SK-N-SH (cell line): ENCODE measurements at regions not wholly inside any gene's neighbourhood (a gene's known extent, or its start where the extent isn't known, plus 50 kb on each side); places are given as distances from the start of the nearest gene placed in this dataset.

ENCODE experiments used
- CTCF ChIA-PET: fragments of 300-600, 350-600 bp; formaldehyde crosslinking; extraction: SDS; loops from one replicate; lab custom pipeline; 2021; lab: Yijun Ruan, JAX
- POLR2A ChIA-PET: fragments of 350-600 bp; sonication (Branson Sonifier 250); formaldehyde crosslinking; extraction: SDS; loops from one replicate; lab custom pipeline; 2020; ENCODE audit warnings: antibody characterized with exemption, inconsistent platforms; lab: Yijun Ruan, JAX
- DNase-seq: peaks from one replicate; pipeline ENCODE4 v3.0.0; 2012
- H2AFZ ChIP-seq: fragments of 200-600 bp; sonication (generic); 2 replicates; pipeline ENCODE4 v1.8.1; 2016; ENCODE audit warnings: antibody characterized with exemption, mild to moderate bottlenecking, low read depth
- H3F3A ChIP-seq: fragments of 200-600 bp; sonication (generic); replicated peaks from 2 replicates; pipeline ENCODE3; 2016; ENCODE audit warnings: antibody characterized with exemption, mild to moderate bottlenecking; ENCODE audit not compliant: insufficient read depth
- H3K27ac ChIP-seq, 2 experiments: fragments of 200-500 bp in 1 of 2; fragments of 200-600 bp in 1 of 2; sonication (Bioruptor generic) in 1 of 2; sonication (generic), shearing (Covaris generic) in 1 of 2; 2 replicates each; pipeline versions ENCODE4 v1.5.1 to v1.6.1; 2014 to 2016; ENCODE audit warnings: low read depth in 2 of 2, inconsistent platforms in 1 of 2, low read length in 1 of 2, mild to moderate bottlenecking in 1 of 2, mixed read lengths in 1 of 2
- H3K27me3 ChIP-seq: fragments of 200-600 bp; sonication (generic), shearing (Covaris generic); 2 replicates; pipeline ENCODE4 v1.6.1; 2016; ENCODE audit warnings: mixed run types; ENCODE audit not compliant: insufficient read depth
- H3K36me3 ChIP-seq, 2 experiments: fragments of 200-500 bp in 1 of 2; fragments of 200-600 bp in 1 of 2; sonication (Bioruptor generic) in 1 of 2; sonication (generic) in 1 of 2; replicated peaks in 1 of 2; 2 replicates each; pipeline versions ENCODE3 to v1.5.1; 2014 to 2016; ENCODE audit warnings: low read length in 1 of 2, mild to moderate bottlenecking in 1 of 2; ENCODE audit not compliant: insufficient read depth in 2 of 2, control insufficient read depth in 1 of 2
- H3K4me1 ChIP-seq, 2 experiments: fragments of 200-500 bp in 1 of 2; fragments of 200-600 bp in 1 of 2; sonication (Bioruptor generic) in 1 of 2; sonication (generic), shearing (Covaris generic) in 1 of 2; 2 replicates each; pipeline versions ENCODE4 v1.5.1 to v1.6.1; 2014 to 2016; ENCODE audit warnings: low read depth in 1 of 2, low read length in 1 of 2, mixed run types in 1 of 2; ENCODE audit not compliant: insufficient read depth in 2 of 2, control insufficient read depth in 1 of 2
- H3K4me2 ChIP-seq: fragments of 200-600 bp; sonication (generic), shearing (Covaris generic); 2 replicates; pipeline ENCODE4 v1.6.1; 2017; ENCODE audit warnings: mixed run types
- H3K4me3 ChIP-seq, 2 experiments: fragments of 200-500 bp in 1 of 2; fragments of 200-600 bp in 1 of 2; sonication (Bioruptor generic) in 1 of 2; sonication (generic), shearing (Covaris generic) in 1 of 2; 2 replicates each; pipeline versions ENCODE4 v1.5.1 to v1.8.1; 2014 to 2016; ENCODE audit warnings: low read depth in 2 of 2, inconsistent platforms in 1 of 2, low read length in 1 of 2, mild to moderate bottlenecking in 1 of 2, mixed read lengths in 1 of 2, moderate library complexity in 1 of 2
- H3K79me2 ChIP-seq: fragments of 200-600 bp; sonication (generic); 2 replicates; pipeline ENCODE4 v1.8.1; 2017; ENCODE audit warnings: mild to moderate bottlenecking; ENCODE audit not compliant: insufficient read depth
- H3K9ac ChIP-seq: fragments of 200-600 bp; sonication (generic); 2 replicates; pipeline ENCODE4 v1.6.1; 2017; ENCODE audit warnings: mixed run types
- H3K9me2 ChIP-seq: fragments of 200-600 bp; sonication (generic); 2 replicates; pipeline ENCODE4 v1.6.1; 2017; ENCODE audit warnings: mixed run types
- H3K9me3 ChIP-seq: fragments of 200-600 bp; sonication (generic); 2 replicates; pipeline ENCODE4 v1.6.1; 2017; ENCODE audit warnings: mixed run types, mild to moderate bottlenecking, moderate library complexity
- H4K20me1 ChIP-seq: fragments of 200-600 bp; sonication (generic); 2 replicates; pipeline ENCODE4 v1.6.1; 2017; ENCODE audit warnings: mild to moderate bottlenecking, mixed run types; ENCODE audit not compliant: insufficient read depth
- CTCF ChIP-seq: fragments of 200-600 bp; sonication (generic); IDR thresholded peaks from 2 replicates; pipeline ENCODE4 v1.6.1; 2017; ENCODE audit warnings: antibody characterized with exemption, mild to moderate bottlenecking, moderate library complexity
- FOSL2 ChIP-seq: IDR thresholded peaks from 2 replicates; pipeline ENCODE4 v1.4.0; 2012; ENCODE audit warnings: low read depth, mild to moderate bottlenecking, moderate library complexity, borderline replicate concordance
- FOXJ3 ChIP-seq: sonication (generic); formaldehyde crosslinking; IDR thresholded peaks from 2 replicates; pipeline ENCODE4 v1.5.1; 2020; ENCODE audit warnings: mild to moderate bottlenecking, missing genetic modification reagents
- FOXM1 ChIP-seq: IDR thresholded peaks from 2 replicates; pipeline ENCODE4 v1.4.0; 2012; ENCODE audit warnings: low read depth, mild to moderate bottlenecking
- IRF3 ChIP-seq: fragments of 150-350 bp; IDR thresholded peaks from 2 replicates; pipeline ENCODE4 v1.6.1; 2016; ENCODE audit warnings: mild to moderate bottlenecking, low read depth, low read length
- JUND ChIP-seq: IDR thresholded peaks from 2 replicates; pipeline ENCODE4 v1.4.0; 2012
- MXI1 ChIP-seq: IDR thresholded peaks from 2 replicates; pipeline ENCODE4 v1.6.1; 2012; ENCODE audit warnings: mild to moderate bottlenecking, low read depth, low read length, improper control_type of control experiment
- POLR2AphosphoS5 ChIP-seq: IDR thresholded peaks from 2 replicates; pipeline ENCODE4 v1.6.1; 2012; ENCODE audit warnings: low read depth, low read length
- RAD21 ChIP-seq: IDR thresholded peaks from 2 replicates; pipeline ENCODE4 v1.6.1; 2012; ENCODE audit warnings: mild to moderate bottlenecking, low read length
- REST ChIP-seq: IDR thresholded peaks from 2 replicates; pipeline ENCODE4 v1.6.1; 2012; ENCODE audit warnings: mild to moderate bottlenecking, low read depth, low read length, moderate library complexity
- RFX5 ChIP-seq: IDR thresholded peaks from 2 replicates; pipeline ENCODE4 v1.6.1; 2012; ENCODE audit warnings: mild to moderate bottlenecking, improper control_type of control experiment, low read length
- SMC3 ChIP-seq: IDR thresholded peaks from 2 replicates; pipeline ENCODE4 v1.6.1; 2012; ENCODE audit warnings: low read depth, low read length, improper control_type of control experiment
- TCF12 ChIP-seq: IDR thresholded peaks from 2 replicates; pipeline ENCODE4 v1.4.0; 2012
- TEAD4 ChIP-seq: IDR thresholded peaks from 2 replicates; pipeline ENCODE4 v1.4.0; 2012; ENCODE audit warnings: mild to moderate bottlenecking, borderline replicate concordance; ENCODE audit not compliant: insufficient read depth
- USF1 ChIP-seq: IDR thresholded peaks from 2 replicates; pipeline ENCODE4 v1.4.0; 2012; ENCODE audit warnings: low read depth, borderline replicate concordance
- USF2 ChIP-seq: fragments of 150-350 bp; IDR thresholded peaks from 2 replicates; pipeline ENCODE4 v1.6.1; 2017; ENCODE audit warnings: antibody characterized with exemption, low read length, low read depth, borderline replicate concordance
- YY1 ChIP-seq: IDR thresholded peaks from 2 replicates; pipeline ENCODE4 v1.4.0; 2012; ENCODE audit warnings: low read depth, mild to moderate bottlenecking
- WGBS: methylation state at CpG from one replicate; pipeline ENCODE4 v1.1.6; 2017; ENCODE audit warnings: low lambda C conversion rate; 5-methylcytosine and 5-hydroxymethylcytosine counted together
- TF ChIP-seq, protein P1 (sequence below): IDR thresholded peaks from 2 replicates; pipeline ENCODE4 v1.4.0; 2012; ENCODE audit warnings: low read depth, borderline replicate concordance

DNA sequence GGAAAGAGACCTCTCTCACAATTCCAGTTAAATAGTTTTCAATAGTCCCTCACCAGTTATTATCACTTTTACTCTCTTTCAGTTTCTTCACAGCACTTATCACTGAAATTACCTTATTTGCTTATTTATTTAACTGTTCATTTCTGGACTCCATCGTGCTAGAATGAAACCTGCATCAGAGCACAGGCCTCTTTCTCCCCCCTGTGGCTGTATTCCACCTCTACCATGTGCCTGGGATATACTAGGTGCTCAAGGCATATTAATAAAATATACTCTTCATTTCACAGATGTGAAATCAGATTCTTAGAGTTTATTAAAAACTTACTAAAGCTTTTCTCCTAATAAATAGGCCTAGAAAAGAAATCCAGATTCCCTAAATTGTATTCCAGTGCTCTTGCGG lies 308.9 kb upstream of the MON1B start:
- H3K27ac ChIP-seq, result no peak overlapping the region
- no peak for DNase-seq
- H3K36me3 ChIP-seq, result no peaks in the 10 kb centered on the region
- no peaks in the 10 kb centered on the region for H3K9me2 ChIP-seq
- no peak for TF ChIP-seq YY1
- peak; percentile 46 for TF ChIP-seq RAD21
- TF ChIP-seq, all 33 proteins: peak for 1
- H3K79me2 ChIP-seq, result no peaks in the 10 kb centered on the region
- no peak overlapping the region for H3K4me2 ChIP-seq
- no peak overlapping the region for H2AFZ ChIP-seq
- H3K9ac ChIP-seq, result no peak overlapping the region
- 46% methylated on average over 2 of the region's 2 CpGs for WGBS
- H3K4me1 ChIP-seq, result no peaks in the 10 kb centered on the region
- POLR2A ChIA-PET, result no interaction called here
- no peaks in the 10 kb centered on the region for H3F3A ChIP-seq
- H4K20me1 ChIP-seq, result no peaks in the 10 kb centered on the region
- no peaks in the 10 kb centered on the region for H3K27me3 ChIP-seq
- H3K4me3 ChIP-seq, result no peak overlapping the region
- H3K9me3 ChIP-seq, result no peaks in the 10 kb centered on the region
- CTCF ChIA-PET, result interaction anchor here (1.3 to 1.6 kb wide), 2 partner anchors 11 to 604 kb away, joined by 3 to 4 read pairs; no protein-coding TSS in a partner anchor

DNA sequence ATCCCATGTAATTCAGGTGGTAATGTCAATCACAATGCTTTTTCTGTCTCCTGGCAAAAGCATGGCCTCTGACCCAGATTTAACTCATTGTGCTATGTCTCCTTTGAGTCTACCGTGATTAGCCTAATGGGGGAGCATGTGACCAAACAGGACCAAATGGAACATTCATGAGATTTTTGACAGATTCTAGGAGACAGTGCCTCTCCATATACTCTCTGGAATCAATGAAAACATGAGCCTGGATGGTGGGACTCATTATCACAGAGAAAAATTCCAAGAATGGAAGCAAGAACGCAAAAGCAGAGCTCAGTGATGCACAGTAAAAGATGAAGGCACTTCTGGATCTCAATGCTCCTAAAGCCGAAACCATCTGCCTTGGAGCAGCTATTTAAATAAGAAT lies 307.9 kb upstream of the MON1B start:
- no peak overlapping the region for H3K9ac ChIP-seq
- no peaks in the 10 kb centered on the region for H3K9me2 ChIP-seq
- CTCF ChIA-PET, result interaction anchor here (1.0 to 1.3 kb wide), 2 partner anchors 287 to 605 kb away, joined by 3 to 4 read pairs; no protein-coding TSS in a partner anchor
- peaks cover 0 to 2% of the 10 kb centered on the region in 2 experiments; a peak in 1 of 4 replicates for H3K4me1 ChIP-seq
- H4K20me1 ChIP-seq, result no peaks in the 10 kb centered on the region
- POLR2A ChIA-PET, result no interaction called here
- 60% methylated on average over 3 of the region's 3 CpGs for whole genome bisulfite sequencing
- no peaks in the 10 kb centered on the region for H3K9me3 ChIP-seq
- no peak for DNase-seq
- no peak overlapping the region for H2AFZ ChIP-seq
- no peak overlapping the region for H3K4me2 ChIP-seq
- H3K36me3 ChIP-seq, result no peaks in the 10 kb centered on the region
- H3F3A ChIP-seq, result no peaks in the 10 kb centered on the region
- no peak overlapping the region for H3K4me3 ChIP-seq
- H3K79me2 ChIP-seq, result no peaks in the 10 kb centered on the region
- no peaks in the 10 kb centered on the region for H3K27me3 ChIP-seq
- no peak overlapping the region for H3K27ac ChIP-seq
- TF ChIP-seq REST (no peak), FOXM1 (no peak), POLR2AphosphoS5 (no peak), TEAD4 (no peak), JUND (no peak), TCF12 (no peak), CTCF (no peak), YY1 (no peak), SMC3 (no peak), FOXJ3 (no peak), MXI1 (no peak), USF2 (no peak), USF1 (no peak), IRF3 (no peak), FOSL2 (no peak), RFX5 (no peak)
- TF ChIP-seq, protein P1, sequence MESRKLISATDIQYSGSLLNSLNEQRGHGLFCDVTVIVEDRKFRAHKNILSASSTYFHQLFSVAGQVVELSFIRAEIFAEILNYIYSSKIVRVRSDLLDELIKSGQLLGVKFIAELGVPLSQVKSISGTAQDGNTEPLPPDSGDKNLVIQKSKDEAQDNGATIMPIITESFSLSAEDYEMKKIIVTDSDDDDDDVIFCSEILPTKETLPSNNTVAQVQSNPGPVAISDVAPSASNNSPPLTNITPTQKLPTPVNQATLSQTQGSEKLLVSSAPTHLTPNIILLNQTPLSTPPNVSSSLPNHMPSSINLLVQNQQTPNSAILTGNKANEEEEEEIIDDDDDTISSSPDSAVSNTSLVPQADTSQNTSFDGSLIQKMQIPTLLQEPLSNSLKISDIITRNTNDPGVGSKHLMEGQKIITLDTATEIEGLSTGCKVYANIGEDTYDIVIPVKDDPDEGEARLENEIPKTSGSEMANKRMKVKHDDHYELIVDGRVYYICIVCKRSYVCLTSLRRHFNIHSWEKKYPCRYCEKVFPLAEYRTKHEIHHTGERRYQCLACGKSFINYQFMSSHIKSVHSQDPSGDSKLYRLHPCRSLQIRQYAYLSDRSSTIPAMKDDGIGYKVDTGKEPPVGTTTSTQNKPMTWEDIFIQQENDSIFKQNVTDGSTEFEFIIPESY, result no peak
